HG03280 (cell line): ENCODE measurements at regions not wholly inside any gene's neighbourhood (a gene's known extent, or its start where the extent isn't known, plus 50 kb on each side); places are given as distances from the start of the nearest gene placed in this dataset.
"Not testable (repeated sequence)": the region's sequence is repeated elsewhere in the genome, so short reads cannot be mapped to it uniquely, and the experiment has no call there.

Experiments
- ATAC-seq: cut with Tn5 transposase; IDR thresholded peaks from one replicate; pipeline ENCODE4 v1.9.1; 2021; ENCODE audit warnings: mild to moderate bottlenecking, moderate library complexity; ENCODE audit not compliant: unreplicated experiment

- no peak for ATAC-seq
These were observed 328.5 kb upstream of the MAP3K7 start for GRCh38 chr6:90915224-90915915.

- no peak for ATAC-seq
These were observed 327.4 kb upstream of the MAP3K7 start for GRCh38 chr6:90914312-90914711.

DNA sequence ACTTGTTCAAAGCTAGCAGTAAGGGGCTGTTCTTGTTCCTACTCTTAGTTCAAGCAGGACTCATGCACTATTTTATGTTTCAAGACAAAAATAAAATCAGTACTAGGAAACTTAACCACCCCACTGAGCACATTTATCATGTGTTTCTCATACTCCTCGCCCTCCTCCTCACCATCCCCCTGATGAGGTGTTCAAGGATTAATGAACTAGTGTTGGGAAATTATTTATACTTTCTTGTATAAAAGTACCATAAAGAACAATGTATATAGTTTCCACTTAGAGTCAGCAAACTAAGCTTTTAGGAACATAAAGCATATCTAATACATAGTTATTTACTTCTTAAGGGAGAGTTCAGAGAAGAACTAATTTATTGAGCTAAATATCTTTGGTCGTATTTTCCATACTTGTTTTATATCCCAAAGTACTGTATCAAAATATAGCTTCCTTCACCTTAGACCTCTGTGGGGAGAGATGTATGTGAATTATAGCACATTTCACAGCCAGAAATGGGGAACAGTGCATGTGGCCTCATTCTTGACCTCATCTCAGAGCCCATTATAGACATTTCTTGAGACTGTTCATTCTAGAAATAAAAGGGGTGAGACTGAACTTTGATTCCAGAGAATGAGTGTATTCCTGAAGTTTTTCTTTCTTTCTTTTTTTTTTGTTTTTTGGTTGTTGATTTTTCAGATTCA lies 326.5 kb upstream of the MAP3K7 start:
- no peak for ATAC-seq

DNA sequence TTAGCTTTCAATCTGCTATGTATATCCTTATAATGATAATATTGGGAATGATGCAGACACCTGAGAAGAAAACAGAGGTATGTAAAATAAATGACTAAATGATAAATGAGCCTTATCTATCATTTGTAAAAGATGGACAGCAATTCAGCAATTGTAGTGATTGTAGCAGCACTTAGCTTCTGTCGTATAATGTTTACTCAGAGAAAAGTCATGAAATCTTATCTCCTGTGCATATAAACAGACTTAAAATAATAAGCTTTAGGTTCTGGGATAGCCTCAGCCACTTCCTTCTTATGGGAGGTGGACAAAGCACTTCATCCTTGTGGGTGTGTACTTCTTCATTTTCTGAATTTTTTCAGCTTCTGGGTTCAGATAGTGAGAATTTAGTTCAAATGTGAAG lies 324.8 kb upstream of the MAP3K7 start:
- no peak for ATAC-seq

- no peak for ATAC-seq
These were observed 324.0 kb upstream of the MAP3K7 start for GRCh38 chr6:90910893-90911292.

DNA sequence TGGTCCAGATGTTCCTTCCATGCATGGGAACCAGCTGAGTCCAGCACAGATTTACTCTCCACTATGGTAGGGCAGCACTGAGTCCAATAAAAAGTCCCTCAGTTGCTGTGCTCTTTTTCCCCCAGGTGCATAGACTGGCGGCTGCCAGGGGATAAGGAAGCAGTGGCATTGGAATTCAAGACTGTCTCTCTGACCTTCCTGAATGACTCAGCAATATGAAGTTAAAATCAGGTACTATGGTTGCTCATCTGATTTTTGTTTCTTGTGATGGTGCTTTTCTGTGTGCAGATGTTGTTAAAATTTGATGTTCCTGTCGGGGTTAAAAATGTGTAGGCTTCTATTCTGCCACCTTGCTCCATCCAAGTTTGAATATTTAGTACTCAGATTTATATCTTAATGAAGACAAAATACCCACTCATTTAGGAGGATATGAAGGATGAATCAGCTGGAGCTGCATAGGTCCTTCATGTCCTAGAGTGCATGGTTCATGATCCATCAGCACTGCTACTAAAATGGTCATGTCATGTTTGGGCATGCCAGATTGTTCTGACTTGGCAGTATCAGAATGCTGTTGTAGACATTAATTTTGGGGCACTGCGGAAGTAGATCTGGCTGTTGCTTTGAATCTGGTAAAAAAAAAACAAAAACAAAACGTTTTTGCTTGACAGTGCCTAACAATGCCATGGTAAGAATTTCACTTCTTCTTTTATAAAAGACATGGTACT lies 321.2 kb upstream of the MAP3K7 start:
- ATAC-seq, result no peak

DNA sequence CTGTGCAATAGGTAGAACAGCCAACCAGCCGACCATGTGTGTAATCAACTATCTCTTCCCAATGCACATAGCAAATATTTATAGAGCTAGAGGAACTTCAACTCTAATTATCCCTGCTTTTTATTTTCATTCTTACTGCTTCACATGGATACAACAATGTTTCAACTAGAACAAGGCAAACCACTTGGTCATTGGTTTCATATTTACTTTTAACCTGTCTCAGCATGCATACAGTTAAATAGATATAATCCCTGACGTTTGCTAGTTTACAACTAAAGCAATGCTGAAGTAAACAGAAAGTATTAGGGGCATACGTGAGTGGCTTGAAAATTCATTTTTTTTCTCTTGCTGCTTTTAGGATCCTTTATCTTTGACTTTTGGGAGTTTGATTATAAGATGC lies 318.5 kb upstream of the MAP3K7 start:
- ATAC-seq, result no peak

- no peak for ATAC-seq
These were observed 313.2 kb upstream of the MAP3K7 start for GRCh38 chr6:90900034-90900433.

GRCh38 chr6:90898763-90899162 lies 311.9 kb upstream of the MAP3K7 start:
- ATAC-seq, result no peak

DNA sequence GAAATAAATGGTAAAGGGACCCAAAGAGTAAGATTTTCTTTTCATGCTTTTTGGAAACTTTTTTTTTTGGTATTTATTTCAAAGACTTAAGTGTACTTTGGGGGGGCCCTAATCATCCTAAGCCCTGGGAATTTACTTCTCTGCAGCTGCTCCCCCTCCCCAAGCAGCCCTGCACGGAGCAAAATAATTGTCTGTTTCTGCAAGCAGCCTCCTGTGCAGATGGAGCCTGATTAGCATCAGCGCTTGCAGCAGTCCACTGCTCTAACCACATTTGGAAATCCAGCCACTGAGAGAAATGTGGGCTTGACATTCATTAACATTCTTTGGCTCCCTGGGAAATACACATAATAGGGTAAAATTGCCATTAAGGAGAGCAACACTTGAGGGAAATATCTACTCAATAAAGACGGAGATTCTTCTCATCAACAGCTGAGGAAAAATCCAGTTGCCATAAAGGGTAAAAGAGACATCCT lies 309.2 kb upstream of the MAP3K7 start:
- no peak for ATAC-seq

- no peak for ATAC-seq
These were observed 308.6 kb upstream of the MAP3K7 start for GRCh38 chr6:90895299-90896074.

- ATAC-seq, result no peak
These were observed 307.6 kb upstream of the MAP3K7 start for GRCh38 chr6:90894285-90895130.

- no peak for ATAC-seq
These were observed 306.5 kb upstream of the MAP3K7 start for GRCh38 chr6:90893400-90893799.

GRCh38 chr6:90892271-90892670 lies 305.4 kb upstream of the MAP3K7 start:
- no peak for ATAC-seq

DNA sequence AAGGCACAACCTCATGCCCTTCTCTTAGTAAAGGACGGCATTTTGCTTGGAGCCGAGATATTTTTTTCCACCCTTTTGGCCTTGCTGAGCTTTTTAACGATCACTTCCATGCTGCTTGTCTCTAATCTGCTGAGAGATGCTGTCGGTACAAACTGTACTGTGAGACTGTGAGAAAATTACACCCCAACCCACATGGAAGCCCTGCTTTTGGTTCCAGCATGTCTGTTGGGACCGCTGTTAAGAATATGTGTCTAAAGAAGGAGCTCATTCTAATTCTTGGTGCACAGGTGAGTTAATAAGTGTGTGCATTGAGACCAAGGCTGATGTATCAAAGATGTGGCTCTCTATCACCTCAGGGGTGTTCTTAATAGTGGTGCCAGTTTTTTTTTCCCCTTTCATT lies 304.5 kb upstream of the MAP3K7 start:
- no peak for ATAC-seq

DNA sequence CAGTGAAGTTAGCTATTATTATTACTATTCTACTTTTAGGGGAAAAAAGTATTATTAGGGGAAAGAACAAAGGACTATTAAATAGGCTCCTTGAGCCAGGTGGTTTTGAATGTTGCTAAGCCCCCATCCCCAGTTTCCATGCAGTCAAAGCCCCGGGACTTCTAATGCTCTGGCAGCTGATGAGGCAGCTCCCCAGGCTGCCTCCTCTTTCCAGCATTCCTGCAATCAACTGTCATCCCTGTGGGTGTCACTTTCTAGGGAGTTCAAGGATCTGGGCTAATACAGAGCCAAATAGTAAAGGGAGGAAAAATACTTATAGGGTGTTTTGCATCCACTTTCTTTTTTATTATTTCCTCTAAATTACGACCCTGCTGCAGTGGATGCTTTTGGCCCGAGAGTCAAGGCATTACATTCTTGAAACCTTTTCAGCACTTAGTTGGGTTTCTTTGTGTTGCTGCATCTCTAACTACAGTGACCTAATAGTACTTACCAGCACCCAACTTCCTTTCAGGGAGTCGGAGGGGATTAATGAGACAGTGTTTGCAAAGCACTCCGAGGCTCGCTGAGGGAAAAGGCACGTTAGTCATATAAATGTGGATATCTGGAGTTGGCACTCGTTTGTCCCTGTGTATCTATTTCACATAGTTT lies 303.9 kb upstream of the MAP3K7 start:
- no peak for ATAC-seq

DNA sequence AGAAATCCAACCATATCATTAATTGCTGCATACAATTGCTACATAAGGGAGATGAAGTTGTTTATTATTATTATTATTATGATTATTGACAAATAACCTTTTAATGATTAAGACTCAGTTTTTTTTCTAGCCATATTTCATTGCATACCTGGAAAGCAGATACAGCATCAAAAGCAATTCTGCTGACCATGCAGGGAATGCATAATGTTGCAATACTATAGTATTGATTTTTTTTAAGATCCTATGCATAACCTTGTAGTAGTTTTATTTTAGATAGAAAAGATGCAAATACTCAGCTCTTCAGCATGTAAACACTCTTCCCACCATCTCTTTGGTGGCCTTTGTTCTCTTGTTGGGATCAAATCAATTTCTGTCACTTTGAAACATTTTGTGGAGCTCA lies 300.9 kb upstream of the MAP3K7 start:
- no peak for ATAC-seq

DNA sequence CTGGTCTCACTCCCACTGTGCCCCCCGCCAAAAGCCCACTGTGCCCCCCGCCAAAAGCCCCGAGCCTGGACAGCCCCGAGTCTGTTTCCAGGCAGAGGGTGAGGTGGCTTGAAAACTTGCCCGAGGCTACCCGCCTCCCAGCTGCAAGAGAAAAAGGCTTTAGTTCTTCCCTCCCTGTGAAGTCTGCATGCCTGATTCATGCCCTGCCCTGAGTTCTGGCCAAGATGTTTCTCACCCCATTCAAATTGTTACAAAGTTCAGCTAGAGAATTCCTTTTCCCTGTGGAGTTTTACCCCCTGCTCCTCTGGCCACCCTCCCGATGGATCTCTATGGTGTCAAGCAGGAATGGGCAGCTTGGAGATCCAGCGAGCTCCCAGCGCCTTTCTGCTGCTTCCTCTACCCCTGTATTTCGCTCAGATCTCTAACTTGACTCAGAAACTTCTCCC lies 298.8 kb upstream of the MAP3K7 start:
- ATAC-seq, result no peak

- not testable (repeated sequence) for ATAC-seq
These were observed 298.3 kb upstream of the MAP3K7 start for GRCh38 chr6:90885137-90885536.

DNA sequence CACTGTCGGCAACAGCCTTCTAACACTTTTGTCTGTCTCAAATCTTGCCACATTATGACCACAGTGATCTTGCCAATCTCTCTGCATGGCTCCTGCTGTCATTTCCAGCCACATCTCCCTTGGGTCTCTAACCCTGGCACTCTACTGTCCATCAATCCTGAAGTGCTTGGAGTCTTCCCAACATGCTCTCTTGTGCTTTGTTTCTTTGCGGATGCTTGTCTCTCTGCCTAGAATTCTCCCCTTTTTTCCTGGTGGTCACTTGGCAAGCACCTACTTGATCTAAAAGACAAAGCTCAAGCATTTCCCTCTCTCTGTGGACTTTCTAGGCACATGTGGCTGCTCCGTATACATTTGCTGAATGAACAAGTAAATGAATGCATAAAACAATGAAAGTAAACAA lies 290.7 kb upstream of the MAP3K7 start:
- no peak for ATAC-seq
